ENCODE measurements at regions not wholly inside any gene's neighbourhood (a gene's known extent, or its start where the extent isn't known, plus 50 kb on each side); places are given as distances from the start of the nearest gene placed in this dataset.
"Not testable (repeated sequence)": the region's sequence is repeated elsewhere in the genome, so short reads cannot be mapped to it uniquely, and the experiment has no call there.

- not testable (repeated sequence) for TF ChIP-seq CTCF, EP300, POLR2AphosphoS5 (IDR thresholded peaks at IDR 0.05)
These were observed 135.2 kb downstream of the FAM72B start for GRCh38 chr1:121048769-121049443.

All from gastroesophageal sphincter (tissue), 3 donors.